LNCaP clone FGC (cell line): ENCODE measurements at regions not wholly inside any gene's neighbourhood (a gene's known extent, or its start where the extent isn't known, plus 50 kb on each side); places are given as distances from the start of the nearest gene placed in this dataset.
A peak's percentile ranks its signal among the peaks of the same experiment; 100 is the strongest.
"Not testable (repeated sequence)": the region's sequence is repeated elsewhere in the genome, so short reads cannot be mapped to it uniquely, and the experiment has no call there.

Experiments used
- DNase-seq: peaks from one replicate; pipeline ENCODE4 v3.0.0-alpha.2; 2011; ENCODE audit warnings: low read depth
- H3K4me3 ChIP-seq: 2 replicates; pipeline ENCODE4 v1.5.1; 2011; ENCODE audit warnings: mild to moderate bottlenecking, low read depth, low read length, control low read depth
- TF ChIP-seq, protein P1 (sequence below): IDR thresholded peaks from 2 replicates; pipeline ENCODE4 v1.5.1; 2012; ENCODE audit warnings: mild to moderate bottlenecking; ENCODE audit not compliant: control insufficient read depth, insufficient read depth; ENCODE audit errors: extremely low read depth

DNA sequence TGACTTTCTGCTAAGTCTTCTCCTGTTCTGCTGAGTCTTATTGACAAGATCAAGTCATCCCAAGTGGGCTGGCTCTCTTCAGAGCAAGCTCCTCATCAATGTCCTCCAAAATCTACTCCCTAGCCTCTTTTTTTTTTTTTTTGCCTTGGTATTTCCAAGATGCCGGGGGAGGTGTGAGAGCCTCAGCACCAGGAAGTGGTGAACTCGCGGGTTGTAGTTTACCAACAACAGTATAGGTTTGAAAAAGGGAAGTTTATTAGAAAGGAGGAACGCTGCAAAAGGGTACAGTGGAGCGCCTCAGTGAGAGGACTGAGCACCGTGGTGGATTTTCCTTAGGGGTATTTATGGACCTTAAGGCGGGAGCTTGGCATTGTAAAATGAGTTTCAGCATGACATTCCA is 94.3 kb upstream of the SGO1 start:
- no peak for DNase-seq
- TF ChIP-seq, protein P1, sequence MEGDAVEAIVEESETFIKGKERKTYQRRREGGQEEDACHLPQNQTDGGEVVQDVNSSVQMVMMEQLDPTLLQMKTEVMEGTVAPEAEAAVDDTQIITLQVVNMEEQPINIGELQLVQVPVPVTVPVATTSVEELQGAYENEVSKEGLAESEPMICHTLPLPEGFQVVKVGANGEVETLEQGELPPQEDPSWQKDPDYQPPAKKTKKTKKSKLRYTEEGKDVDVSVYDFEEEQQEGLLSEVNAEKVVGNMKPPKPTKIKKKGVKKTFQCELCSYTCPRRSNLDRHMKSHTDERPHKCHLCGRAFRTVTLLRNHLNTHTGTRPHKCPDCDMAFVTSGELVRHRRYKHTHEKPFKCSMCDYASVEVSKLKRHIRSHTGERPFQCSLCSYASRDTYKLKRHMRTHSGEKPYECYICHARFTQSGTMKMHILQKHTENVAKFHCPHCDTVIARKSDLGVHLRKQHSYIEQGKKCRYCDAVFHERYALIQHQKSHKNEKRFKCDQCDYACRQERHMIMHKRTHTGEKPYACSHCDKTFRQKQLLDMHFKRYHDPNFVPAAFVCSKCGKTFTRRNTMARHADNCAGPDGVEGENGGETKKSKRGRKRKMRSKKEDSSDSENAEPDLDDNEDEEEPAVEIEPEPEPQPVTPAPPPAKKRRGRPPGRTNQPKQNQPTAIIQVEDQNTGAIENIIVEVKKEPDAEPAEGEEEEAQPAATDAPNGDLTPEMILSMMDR = no peak
- H3K4me3 ChIP-seq = no peak overlapping the region

DNA sequence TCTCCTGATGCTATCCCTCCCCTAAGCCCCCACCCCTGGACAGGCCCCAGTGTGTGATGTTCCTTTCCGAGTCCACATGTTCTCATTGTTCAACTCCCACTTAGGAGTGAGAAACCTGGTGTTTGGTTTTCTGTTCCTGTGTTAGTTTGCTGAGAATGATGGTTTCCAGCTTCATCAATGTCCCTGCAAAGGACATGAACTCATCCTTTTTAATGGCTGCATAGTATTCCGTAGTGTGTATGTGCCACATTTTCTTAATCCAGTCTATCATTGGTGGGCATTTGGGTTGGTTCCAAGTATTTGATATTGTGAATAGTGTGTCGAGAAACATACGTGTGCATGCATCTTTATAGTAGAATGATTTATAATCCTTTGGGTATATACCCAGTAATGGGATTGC is 80.0 kb upstream of the SGO1 start:
- H3K4me3 ChIP-seq, DNase-seq: not testable (repeated sequence)

DNA sequence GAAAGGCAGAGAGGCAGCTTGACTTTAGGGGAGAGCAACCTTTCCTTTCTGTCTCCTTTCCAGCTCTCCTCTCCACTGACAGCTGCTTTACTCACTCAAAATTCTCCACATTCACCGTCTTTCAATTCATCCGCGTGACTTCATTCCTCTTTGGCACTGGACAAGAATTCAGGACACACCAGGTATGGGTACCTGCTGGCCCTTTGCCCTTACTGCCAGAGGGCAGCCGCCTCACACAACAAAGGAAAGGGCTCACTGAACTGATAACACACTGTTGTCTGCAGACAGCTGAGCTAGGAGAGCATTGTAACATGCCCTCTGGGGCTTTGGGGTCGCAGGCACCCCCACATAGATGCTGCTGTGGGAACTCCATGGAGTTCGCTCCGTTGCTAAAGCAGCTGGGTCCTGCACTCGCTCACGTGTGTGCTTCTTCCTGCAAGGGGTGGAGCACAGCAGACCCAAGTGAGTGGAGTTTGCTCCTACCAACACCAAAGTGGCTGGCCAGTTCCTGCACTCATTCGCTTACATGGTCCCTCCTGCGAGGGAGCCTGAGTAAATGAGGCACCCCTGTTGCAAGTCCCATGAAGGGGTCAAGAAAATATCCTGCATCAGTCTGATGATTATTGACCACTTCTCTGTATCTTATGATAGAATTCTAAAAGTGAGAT is 79.0 kb upstream of the SGO1 start:
- no peak overlapping the region for H3K4me3 ChIP-seq
- no peak for DNase-seq
- TF ChIP-seq, protein P1 = no peak

DNA sequence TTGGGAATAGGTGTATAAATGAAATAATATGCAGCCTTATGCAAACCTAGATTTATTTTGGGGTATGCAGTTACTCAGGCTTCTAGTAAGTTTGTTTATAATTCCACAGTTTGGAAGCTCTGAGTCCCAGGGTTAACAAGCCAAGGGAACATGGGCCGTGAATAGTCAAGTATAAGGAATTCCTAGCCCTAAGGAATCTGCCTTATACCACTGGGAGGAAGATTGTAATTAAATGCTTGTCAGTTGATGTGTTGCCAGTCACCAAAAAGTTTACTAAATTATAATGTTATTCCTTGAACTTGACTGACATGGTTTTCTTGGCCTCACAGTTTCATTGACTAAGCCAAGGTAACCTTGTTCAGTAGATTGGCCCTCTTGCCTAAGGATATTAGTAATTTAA is 72.4 kb upstream of the SGO1 start:
- DNase-seq = no peak
- H3K4me3 ChIP-seq = no peak overlapping the region
- TF ChIP-seq, protein P1 = no peak

DNA sequence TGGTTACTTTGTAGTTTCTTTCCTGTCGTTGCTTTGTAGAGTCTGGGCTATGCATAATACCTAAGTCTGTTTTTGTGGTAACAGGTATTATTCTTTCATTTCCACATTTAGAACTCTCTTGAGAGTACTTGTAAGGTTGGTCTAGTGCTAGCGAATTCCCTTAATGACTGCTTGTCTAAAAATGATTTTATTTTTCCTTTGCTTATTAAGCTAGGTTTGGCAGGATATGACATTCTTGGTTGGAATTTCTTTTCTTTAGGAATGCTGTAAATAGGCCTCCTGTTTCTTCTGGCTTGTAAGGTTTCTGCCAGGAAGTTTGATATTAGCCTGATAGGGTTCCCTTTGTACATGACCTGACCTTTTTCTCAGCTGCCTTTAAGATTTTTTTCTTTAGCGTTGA is 70.1 kb upstream of the SGO1 start:
- no peak overlapping the region for H3K4me3 ChIP-seq
- TF ChIP-seq, protein P1 = no peak
- DNase-seq = no peak

DNA sequence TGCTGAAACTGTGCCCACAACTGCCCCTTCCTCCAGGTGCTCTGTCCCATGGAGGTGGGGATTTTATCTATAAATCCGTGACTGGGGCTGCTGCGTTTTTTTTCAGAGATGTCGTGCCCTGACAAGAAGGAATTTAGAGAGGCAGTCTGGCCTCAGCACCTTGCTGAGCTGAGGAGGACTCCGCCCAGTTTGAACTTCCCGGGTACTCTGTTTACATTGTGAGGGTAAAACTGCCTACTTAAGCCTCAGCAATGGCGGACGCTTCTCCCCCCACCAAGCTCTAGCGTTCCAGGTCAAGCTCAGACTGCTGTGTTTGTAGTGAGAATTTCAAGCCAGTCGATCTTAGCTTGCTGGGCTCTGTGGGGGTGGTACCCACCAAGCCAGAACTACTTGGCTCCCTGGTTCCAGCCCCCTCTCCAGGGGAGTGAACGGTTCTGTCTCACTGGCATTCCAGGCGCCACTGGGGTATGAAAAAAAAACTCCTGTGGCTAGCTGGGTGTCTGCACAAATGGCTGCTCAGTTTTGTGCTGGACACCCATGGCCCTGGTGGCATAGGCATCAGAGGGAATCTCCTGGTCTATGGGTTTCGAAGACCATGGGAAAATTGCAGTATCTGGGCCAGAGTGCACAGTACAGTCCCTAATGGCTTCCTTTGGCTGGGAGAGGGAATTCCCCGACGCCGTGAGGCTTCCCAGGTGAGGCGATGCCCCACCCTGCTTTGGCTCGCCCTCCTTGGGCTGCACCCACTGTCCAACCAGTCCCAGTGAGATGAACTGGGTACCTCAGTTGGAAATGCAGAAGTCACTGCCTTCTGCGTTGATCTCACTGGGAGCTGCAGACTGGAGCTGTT is 68.5 kb upstream of the SGO1 start:
- TF ChIP-seq, protein P1 = no peak
- DNase-seq = no peak
- 0 out of 2 replicates have a peak overlapping the region, but pooled peaks have one; percentile 5 for H3K4me3 ChIP-seq

DNA sequence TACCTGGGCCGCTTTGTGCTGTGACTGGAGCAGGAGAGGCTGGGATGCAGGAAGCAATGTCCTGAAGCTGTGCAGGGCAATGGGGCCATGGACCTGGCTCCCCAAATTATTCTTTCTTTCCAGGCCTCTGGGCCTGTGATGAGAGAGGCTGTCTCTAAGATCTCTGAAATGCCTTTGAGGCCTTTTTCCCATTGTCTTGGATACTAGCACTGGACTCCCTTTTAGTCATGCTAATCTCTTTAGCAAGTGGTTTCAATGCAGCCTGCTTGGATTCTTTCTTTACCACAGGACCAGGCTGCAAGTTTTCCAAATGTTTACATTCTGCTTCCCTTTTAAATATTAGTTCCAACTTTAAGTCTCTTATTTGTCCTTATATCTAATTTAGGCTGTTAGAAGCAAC is 64.8 kb upstream of the SGO1 start:
- DNase-seq = no peak
- TF ChIP-seq, protein P1 = no peak
- no peak overlapping the region for H3K4me3 ChIP-seq
